SU-DHL-6 (cell line): ENCODE measurements at regions not wholly inside any gene's neighbourhood (a gene's known extent, or its start where the extent isn't known, plus 50 kb on each side); places are given as distances from the start of the nearest gene placed in this dataset.

Experiments used
- H2AFZ ChIP-seq: fragments of 200-600 bp; sonication (generic); 2 replicates; pipeline ENCODE4 v1.6.1; 2014; ENCODE audit warnings: low read depth, mild to moderate bottlenecking, moderate library complexity, mixed read lengths, antibody characterized with exemption, low read length; ENCODE audit not compliant: severe bottlenecking
- H3F3A ChIP-seq: fragments of 200-600 bp; shearing (Covaris generic); 2 replicates; pipeline ENCODE4 v1.6.0; 2016; ENCODE audit warnings: antibody characterized with exemption, mild to moderate bottlenecking; ENCODE audit not compliant: insufficient read depth
- H3K27ac ChIP-seq: fragments of 200-600 bp; sonication (generic); 2 replicates; pipeline ENCODE4 v1.5.1; 2016; ENCODE audit warnings: low read depth, mild to moderate bottlenecking, low read length, moderate library complexity, mixed read lengths
- H3K27me3 ChIP-seq: fragments of 200-600 bp; sonication (generic), shearing (Covaris generic); 2 replicates; pipeline ENCODE4 v1.6.0; 2014; ENCODE audit warnings: mild to moderate bottlenecking, low read length
- H3K36me3 ChIP-seq: fragments of 200-600 bp; sonication (generic); 2 replicates; pipeline ENCODE4 v1.6.1; 2014; ENCODE audit warnings: mild to moderate bottlenecking, low read length, mixed read lengths
- H3K4me2 ChIP-seq: fragments of 300-600, 200-600 bp; shearing (Covaris generic), sonication (generic); 2 replicates; pipeline ENCODE4 v1.6.0; 2014; ENCODE audit warnings: low read length, low read depth, mild to moderate bottlenecking; ENCODE audit not compliant: poor library complexity, severe bottlenecking
- H3K4me3 ChIP-seq: fragments of 200-600 bp; sonication (generic); 2 replicates; pipeline ENCODE4 v1.5.1; 2014; ENCODE audit warnings: antibody characterized with exemption, low read length, mild to moderate bottlenecking, mixed read lengths; ENCODE audit not compliant: insufficient read depth, poor library complexity, severe bottlenecking
- H3K79me2 ChIP-seq: fragments of 200-600 bp; sonication (generic); 2 replicates; pipeline ENCODE4 v1.6.1; 2014; ENCODE audit warnings: mild to moderate bottlenecking, low read length, moderate library complexity; ENCODE audit not compliant: insufficient read depth
- H3K9ac ChIP-seq: fragments of 200-600 bp; sonication (generic); 2 replicates; pipeline ENCODE4 v1.7.0; 2014; ENCODE audit warnings: mild to moderate bottlenecking, low read length
- H3K9me2 ChIP-seq: fragments of 200-600 bp; sonication (generic); replicated peaks from 2 replicates; pipeline ENCODE4 v1.6.1; 2014; ENCODE audit warnings: low read length; ENCODE audit not compliant: insufficient read depth
- H3K9me3 ChIP-seq: fragments of 200-600 bp; sonication (generic); 2 replicates; pipeline ENCODE4 v1.6.1; 2014; ENCODE audit warnings: low read length, mixed read lengths; ENCODE audit not compliant: insufficient read depth
- H4K20me1 ChIP-seq: fragments of 200-600 bp; sonication (generic); 2 replicates; pipeline ENCODE4 v1.6.1; 2014; ENCODE audit warnings: low read depth, mild to moderate bottlenecking, antibody characterized with exemption, low read length, moderate library complexity, mixed read lengths
- EZH2phosphoT487 ChIP-seq: fragments of 200-600 bp; sonication (generic), shearing (Covaris generic); conservative IDR thresholded peaks from 2 replicates; pipeline ENCODE4 v1.6.1; 2018; ENCODE audit warnings: mild to moderate bottlenecking, antibody characterized with exemption, low read length, moderate library complexity, mixed read lengths
- TF ChIP-seq, protein P1 (sequence below): fragments of 200-600 bp; sonication (generic); IDR thresholded peaks from one replicate; pipeline ENCODE4 v1.5.1; 2017; ENCODE audit warnings: antibody characterized with exemption, mild to moderate bottlenecking, low read length, moderate library complexity; ENCODE audit not compliant: insufficient read depth, poor library complexity, severe bottlenecking

GRCh38 chrX:26083093-26083492 lies 55.0 kb upstream of the MAGEB18 start:
- H3K9ac ChIP-seq: no peak overlapping the region
- H3K79me2 ChIP-seq: no peaks in the 10 kb centered on the region
- no peak overlapping the region for H2AFZ ChIP-seq
- no peak overlapping the region for H3K4me2 ChIP-seq
- no peak overlapping the region for H3K27ac ChIP-seq
- no peak overlapping the region for H3K4me3 ChIP-seq
- no peaks in the 10 kb centered on the region for H3K9me2 ChIP-seq
- H3K36me3 ChIP-seq: no peaks in the 10 kb centered on the region
- no peaks in the 10 kb centered on the region for H4K20me1 ChIP-seq
- no peaks in the 10 kb centered on the region for H3K9me3 ChIP-seq
- no peaks in the 10 kb centered on the region for H3F3A ChIP-seq
- TF ChIP-seq, protein P1, sequence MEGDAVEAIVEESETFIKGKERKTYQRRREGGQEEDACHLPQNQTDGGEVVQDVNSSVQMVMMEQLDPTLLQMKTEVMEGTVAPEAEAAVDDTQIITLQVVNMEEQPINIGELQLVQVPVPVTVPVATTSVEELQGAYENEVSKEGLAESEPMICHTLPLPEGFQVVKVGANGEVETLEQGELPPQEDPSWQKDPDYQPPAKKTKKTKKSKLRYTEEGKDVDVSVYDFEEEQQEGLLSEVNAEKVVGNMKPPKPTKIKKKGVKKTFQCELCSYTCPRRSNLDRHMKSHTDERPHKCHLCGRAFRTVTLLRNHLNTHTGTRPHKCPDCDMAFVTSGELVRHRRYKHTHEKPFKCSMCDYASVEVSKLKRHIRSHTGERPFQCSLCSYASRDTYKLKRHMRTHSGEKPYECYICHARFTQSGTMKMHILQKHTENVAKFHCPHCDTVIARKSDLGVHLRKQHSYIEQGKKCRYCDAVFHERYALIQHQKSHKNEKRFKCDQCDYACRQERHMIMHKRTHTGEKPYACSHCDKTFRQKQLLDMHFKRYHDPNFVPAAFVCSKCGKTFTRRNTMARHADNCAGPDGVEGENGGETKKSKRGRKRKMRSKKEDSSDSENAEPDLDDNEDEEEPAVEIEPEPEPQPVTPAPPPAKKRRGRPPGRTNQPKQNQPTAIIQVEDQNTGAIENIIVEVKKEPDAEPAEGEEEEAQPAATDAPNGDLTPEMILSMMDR: no peak
- no peak for TF ChIP-seq EZH2phosphoT487
- H3K27me3 ChIP-seq: no peaks in the 10 kb centered on the region
